Memory B cell (primary cell): ENCODE measurements at regions not wholly inside any gene's neighbourhood (a gene's known extent, or its start where the extent isn't known, plus 50 kb on each side); places are given as distances from the start of the nearest gene placed in this dataset.
"Not testable (repeated sequence)": the region's sequence is repeated elsewhere in the genome, so short reads cannot be mapped to it uniquely, and the experiment has no call there.

Experiments used
- ATAC-seq: fragments of 150-1000 bp; cut with Tn5 transposase; 2 replicates; pipeline ENCODE4 v1.10.0; 2021; ENCODE audit warnings: low read depth, mild to moderate bottlenecking, moderate library complexity
- DNase-seq, 2 donors: peaks; one replicate each; pipeline ENCODE4 v3.0.0; 2022; ENCODE audit warnings: low spot score in 2 of 2
- H3K27ac Mint-ChIP-seq: one replicate; pipeline ENCODE4 v1.8.0; 2022; ENCODE audit warnings: mild to moderate bottlenecking, moderate library complexity, mixed read lengths
- H3K27me3 Mint-ChIP-seq: one replicate; pipeline ENCODE4 v1.8.0; 2022; ENCODE audit warnings: mixed read lengths
- H3K36me3 Mint-ChIP-seq: one replicate; pipeline ENCODE4 v1.8.0; 2022; ENCODE audit warnings: mild to moderate bottlenecking, mixed read lengths
- H3K4me1 Mint-ChIP-seq: one replicate; pipeline ENCODE4 v1.8.0; 2022; ENCODE audit warnings: mixed read lengths
- H3K4me3 Mint-ChIP-seq: one replicate; pipeline ENCODE4 v1.8.0; 2022; ENCODE audit warnings: mild to moderate bottlenecking, moderate library complexity, mixed read lengths
- H3K9me3 Mint-ChIP-seq: one replicate; pipeline ENCODE4 v1.8.0; 2022; ENCODE audit warnings: mixed read lengths

DNA sequence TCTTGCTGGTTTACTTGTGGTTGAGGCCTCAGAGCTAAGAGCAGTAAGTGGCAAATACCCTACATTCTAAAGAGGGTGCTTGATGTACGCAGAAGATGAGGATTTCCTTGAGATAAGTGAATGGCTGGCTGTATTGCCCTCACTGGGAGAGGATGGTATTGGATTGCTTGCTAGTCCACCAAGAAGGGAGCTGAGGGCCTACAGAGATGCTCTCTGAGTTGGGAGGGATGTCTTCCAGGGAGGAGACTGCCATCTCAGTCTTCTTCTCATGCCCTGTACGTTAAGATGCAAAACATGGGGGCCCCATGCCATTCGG, 669.1 kb downstream of the UTRN start:
- no peaks in the 10 kb centered on the region for H3K36me3 Mint-ChIP-seq
- H3K27me3 Mint-ChIP-seq, result peaks cover 12% of the 10 kb centered on the region
- ATAC-seq (no peak), DNase-seq (no peak)
- no peak overlapping the region for H3K4me3 Mint-ChIP-seq
- H3K27ac Mint-ChIP-seq, result no peak overlapping the region
- no peaks in the 10 kb centered on the region for H3K4me1 Mint-ChIP-seq
- H3K9me3 Mint-ChIP-seq, result no peaks in the 10 kb centered on the region

- ATAC-seq, result no peak
- Mint-ChIP-seq H3K27me3 (peaks cover 12% of the 10 kb centered on the region), H3K4me1 (no peaks in the 10 kb centered on the region)
These were observed 670.3 kb downstream of the UTRN start for GRCh38 chr6:144955392-144955791.

GRCh38 chr6:144955859-144956258, 670.7 kb downstream of the UTRN start:
- no peak overlapping the region for H3K4me3 Mint-ChIP-seq
- H3K9me3 Mint-ChIP-seq, result no peaks in the 10 kb centered on the region
- peaks cover 11% of the 10 kb centered on the region for H3K27me3 Mint-ChIP-seq
- ATAC-seq, result no peak
- H3K27ac Mint-ChIP-seq, result no peak overlapping the region
- H3K4me1 Mint-ChIP-seq, result no peaks in the 10 kb centered on the region
- DNase-seq, result no peak
- H3K36me3 Mint-ChIP-seq, result no peaks in the 10 kb centered on the region

More at GRCh38 chr6:144955392-144955791, 670.3 kb downstream of the UTRN start:
- no peak for DNase-seq
- Mint-ChIP-seq H3K27ac (no peak overlapping the region), H3K9me3 (no peaks in the 10 kb centered on the region), H3K4me3 (no peak overlapping the region), H3K36me3 (no peaks in the 10 kb centered on the region)

DNA sequence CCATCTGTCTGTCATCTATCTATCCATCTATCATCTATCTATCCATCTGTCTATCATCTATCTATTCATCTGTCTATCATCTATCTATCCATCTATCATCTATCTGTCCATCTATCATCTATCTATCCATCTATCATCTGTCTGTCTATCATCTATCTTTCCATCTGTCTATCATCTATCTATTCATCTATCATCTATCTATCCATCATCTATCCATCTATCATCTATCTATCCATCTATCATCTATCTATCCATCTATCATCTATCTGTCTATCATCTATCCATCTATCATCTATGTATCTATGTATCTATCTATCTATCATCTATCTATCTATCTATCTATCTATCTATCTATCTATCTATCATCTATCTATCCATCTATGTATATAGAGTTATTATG, 671.6 kb downstream of the UTRN start:
- not testable (repeated sequence) for H3K4me1 Mint-ChIP-seq, H3K27ac Mint-ChIP-seq, ATAC-seq, H3K9me3 Mint-ChIP-seq, DNase-seq, H3K36me3 Mint-ChIP-seq, H3K4me3 Mint-ChIP-seq
- peaks cover 10% of the 10 kb centered on the region for H3K27me3 Mint-ChIP-seq

DNA sequence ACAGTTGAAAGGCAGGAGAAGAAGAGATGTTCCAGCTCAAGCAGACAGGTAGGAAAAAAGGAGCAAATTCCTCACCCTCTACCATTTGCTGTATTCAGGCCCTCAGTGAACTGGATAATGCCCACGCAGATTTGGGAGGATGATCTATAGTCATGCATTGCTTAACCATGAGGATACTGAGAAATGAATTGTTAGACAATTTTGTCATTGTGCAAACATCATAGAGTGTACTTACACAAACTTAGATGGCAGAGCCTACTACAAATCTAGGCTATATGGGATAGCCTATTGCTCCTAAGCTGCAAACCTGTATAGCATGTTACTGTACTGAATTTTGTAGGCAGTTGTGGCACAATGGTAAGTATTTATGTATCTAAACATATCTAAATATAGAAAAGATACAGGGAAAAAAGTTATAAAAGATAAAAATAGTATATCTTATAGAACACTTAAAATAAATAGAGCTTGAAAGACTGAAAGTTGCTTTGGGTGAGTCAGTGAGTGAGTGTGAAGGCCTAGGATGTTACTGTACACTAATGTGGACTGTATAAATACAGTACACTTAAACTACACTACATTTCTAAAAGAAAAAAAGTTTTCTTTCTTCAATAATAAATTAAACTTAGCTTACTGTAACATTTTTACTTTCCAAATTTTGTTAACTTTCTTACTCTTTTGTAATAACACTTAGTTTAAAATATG, 672.3 kb downstream of the UTRN start:
- H3K36me3 Mint-ChIP-seq, result no peaks in the 10 kb centered on the region
- ATAC-seq (no peak), DNase-seq (no peak)
- no peaks in the 10 kb centered on the region for H3K9me3 Mint-ChIP-seq
- H3K4me1 Mint-ChIP-seq, result no peaks in the 10 kb centered on the region
- H3K27ac Mint-ChIP-seq, result no peak overlapping the region
- H3K4me3 Mint-ChIP-seq, result no peak overlapping the region
- peaks cover 8% of the 10 kb centered on the region for H3K27me3 Mint-ChIP-seq

DNA sequence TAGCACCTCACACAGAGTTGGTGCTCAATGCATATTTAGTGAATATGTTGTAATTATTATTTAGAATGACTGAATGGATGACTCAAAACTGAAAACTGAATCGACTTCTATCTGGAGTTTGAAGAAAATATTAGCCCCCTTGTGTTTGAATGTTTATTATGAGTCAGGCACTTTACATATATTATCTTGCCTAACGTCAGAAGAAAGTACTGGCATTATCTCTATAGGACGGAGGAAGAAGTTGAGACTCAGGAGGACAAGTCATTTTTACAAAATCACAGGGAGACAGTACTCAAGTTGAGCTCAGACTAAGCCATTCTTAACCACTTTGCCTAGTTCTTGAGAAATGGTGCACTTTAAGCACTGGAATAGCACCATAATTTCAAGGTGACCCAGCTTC, 684.0 kb downstream of the UTRN start:
- no peaks in the 10 kb centered on the region for H3K9me3 Mint-ChIP-seq
- H3K36me3 Mint-ChIP-seq, result no peaks in the 10 kb centered on the region
- H3K4me1 Mint-ChIP-seq, result peaks cover 2% of the 10 kb centered on the region
- DNase-seq (no peak), ATAC-seq (no peak)
- H3K27ac Mint-ChIP-seq, result no peak overlapping the region
- peaks cover 7% of the 10 kb centered on the region for H3K27me3 Mint-ChIP-seq
- H3K4me3 Mint-ChIP-seq, result no peak overlapping the region

GRCh38 chr6:144969602-144970272, 684.6 kb downstream of the UTRN start:
- Mint-ChIP-seq H3K4me1 (peaks cover 2% of the 10 kb centered on the region), H3K4me3 (no peak overlapping the region), H3K36me3 (no peaks in the 10 kb centered on the region), H3K27me3 (peaks cover 7% of the 10 kb centered on the region), H3K9me3 (no peaks in the 10 kb centered on the region), H3K27ac (no peak overlapping the region)
- ATAC-seq, result no peak
- DNase-seq, result no peak

- not testable (repeated sequence) for H3K4me1 Mint-ChIP-seq, DNase-seq, H3K9me3 Mint-ChIP-seq, H3K4me3 Mint-ChIP-seq, ATAC-seq, H3K27ac Mint-ChIP-seq, H3K27me3 Mint-ChIP-seq, H3K36me3 Mint-ChIP-seq
These were observed 692.2 kb downstream of the UTRN start for GRCh38 chr6:144977250-144977864.

- DNase-seq (no peak), ATAC-seq (no peak)
- Mint-ChIP-seq H3K4me1 (peaks cover 3% of the 10 kb centered on the region), H3K9me3 (peaks cover 5% of the 10 kb centered on the region), H3K4me3 (no peak overlapping the region), H3K27ac (no peak overlapping the region), H3K27me3 (peaks cover 10% of the 10 kb centered on the region), H3K36me3 (peaks cover 2% of the 10 kb centered on the region)
These were observed 693.1 kb downstream of the UTRN start for GRCh38 chr6:144978208-144978607.

DNA sequence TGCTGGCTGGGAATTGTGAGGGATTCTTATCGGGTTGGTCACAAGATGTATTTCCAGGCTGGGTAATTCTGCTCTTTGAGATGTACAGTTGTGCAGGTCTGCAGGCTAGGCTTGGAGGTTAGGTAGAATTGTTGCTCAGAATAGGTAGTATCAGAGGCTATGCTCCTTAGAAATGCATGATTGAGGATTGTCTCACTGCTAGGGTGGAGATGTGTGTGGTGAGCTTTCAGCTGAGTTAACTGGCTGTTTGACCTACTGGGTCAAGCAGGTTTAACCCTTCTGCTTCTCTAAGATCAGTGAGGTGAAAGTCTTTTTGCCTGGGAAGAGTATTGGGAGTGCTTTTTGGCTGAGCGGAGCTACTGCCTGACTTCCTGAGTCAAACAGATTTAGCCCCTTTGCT, 701.1 kb downstream of the UTRN start:
- Mint-ChIP-seq H3K27ac (no peak overlapping the region), H3K9me3 (peaks cover 5% of the 10 kb centered on the region), H3K27me3 (peaks cover 12% of the 10 kb centered on the region), H3K4me1 (no peaks in the 10 kb centered on the region), H3K36me3 (no peaks in the 10 kb centered on the region), H3K4me3 (no peak overlapping the region)
- DNase-seq (no peak), ATAC-seq (no peak)

- peaks cover 5% of the 10 kb centered on the region for H3K9me3 Mint-ChIP-seq
- no peak overlapping the region for H3K27ac Mint-ChIP-seq
- no peak for ATAC-seq
These were observed 704.4 kb downstream of the UTRN start for GRCh38 chr6:144989319-144990107.

DNA sequence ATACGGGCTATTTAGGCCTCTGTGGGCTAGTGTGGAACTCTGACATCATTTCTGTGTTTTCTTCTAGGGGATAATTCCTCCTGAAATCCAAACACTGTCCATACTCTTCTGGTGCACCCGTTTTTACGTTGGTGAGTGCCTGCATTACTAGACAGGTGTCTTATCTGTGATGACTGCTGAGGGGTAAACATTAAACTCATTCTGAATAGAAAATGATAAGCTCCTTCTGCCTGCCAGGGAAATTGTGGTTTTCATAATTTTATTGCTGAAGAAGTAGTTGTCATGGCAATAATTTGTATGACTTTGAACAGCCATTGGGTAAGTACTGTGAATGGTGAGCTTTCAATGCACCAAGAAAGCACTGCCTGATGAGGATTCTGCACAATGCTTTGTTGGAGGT, 705.6 kb downstream of the UTRN start:
- Mint-ChIP-seq H3K27me3 (peaks cover 13% of the 10 kb centered on the region), H3K4me1 (no peaks in the 10 kb centered on the region), H3K4me3 (no peak overlapping the region), H3K36me3 (no peaks in the 10 kb centered on the region), H3K27ac (no peak overlapping the region), H3K9me3 (peaks cover 2% of the 10 kb centered on the region)
- ATAC-seq (no peak), DNase-seq (no peak)

More at GRCh38 chr6:144989319-144990107, 704.4 kb downstream of the UTRN start:
- DNase-seq, result no peak
- Mint-ChIP-seq H3K36me3 (no peaks in the 10 kb centered on the region), H3K4me3 (no peak overlapping the region), H3K4me1 (no peaks in the 10 kb centered on the region), H3K27me3 (peaks cover 15% of the 10 kb centered on the region)

DNA sequence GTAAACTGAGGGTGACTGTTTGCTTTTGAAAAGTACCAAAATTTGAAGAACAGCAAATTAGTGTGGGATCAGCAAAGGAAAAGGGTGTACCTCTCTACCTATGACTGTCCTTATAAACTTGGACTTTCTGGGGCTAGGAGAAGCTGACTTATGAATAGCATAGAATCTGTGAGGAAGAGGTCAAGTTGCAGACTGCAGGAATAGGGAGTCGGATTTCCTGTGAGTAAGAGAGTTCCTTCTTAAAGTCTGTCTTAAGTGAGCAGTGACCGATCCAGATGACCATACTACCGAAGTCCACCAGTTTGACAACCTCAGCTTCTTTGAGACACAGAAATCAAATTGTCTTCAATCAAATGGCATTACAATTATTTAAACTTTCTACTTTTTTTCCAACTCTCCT, 708.7 kb downstream of the UTRN start:
- no peaks in the 10 kb centered on the region for H3K4me1 Mint-ChIP-seq
- no peak for ATAC-seq
- H3K4me3 Mint-ChIP-seq, result no peak overlapping the region
- peaks cover 7% of the 10 kb centered on the region for H3K27me3 Mint-ChIP-seq
- H3K27ac Mint-ChIP-seq, result no peak overlapping the region
- H3K36me3 Mint-ChIP-seq, result no peaks in the 10 kb centered on the region
- DNase-seq, result no peak
- no peaks in the 10 kb centered on the region for H3K9me3 Mint-ChIP-seq

GRCh38 chr6:144997996-144998395, 712.9 kb downstream of the UTRN start:
- Mint-ChIP-seq H3K9me3 (peaks cover 2% of the 10 kb centered on the region), H3K27ac (no peak overlapping the region), H3K36me3 (no peaks in the 10 kb centered on the region), H3K27me3 (peaks cover 4% of the 10 kb centered on the region), H3K4me3 (no peak overlapping the region), H3K4me1 (no peaks in the 10 kb centered on the region)
- no peak for DNase-seq
- ATAC-seq, result no peak
